ENCODE measurements at regions not wholly inside any gene's neighbourhood (a gene's known extent, or its start where the extent isn't known, plus 50 kb on each side); places are given as distances from the start of the nearest gene placed in this dataset.

DNA sequence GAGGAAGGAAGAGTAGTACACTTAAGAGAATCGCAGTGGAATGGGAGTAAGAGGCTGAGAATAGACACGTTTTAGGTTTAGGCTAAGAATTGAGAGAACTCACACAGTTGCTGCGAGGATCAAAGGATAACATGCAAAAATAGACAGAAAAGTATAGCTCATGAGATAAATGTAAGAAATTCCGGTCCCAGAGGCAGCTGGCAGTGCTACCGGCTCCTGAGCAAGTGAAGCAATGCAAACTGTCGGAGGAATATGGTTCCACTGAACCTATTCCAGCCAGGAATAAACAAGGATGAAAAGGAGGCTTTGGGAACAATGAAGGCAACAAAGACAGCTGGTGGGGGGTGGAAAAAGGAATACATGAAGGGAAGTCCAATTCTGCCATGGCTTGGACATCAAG lies 191.8 kb downstream of the QDPR start:
- TF ChIP-seq, protein P1, sequence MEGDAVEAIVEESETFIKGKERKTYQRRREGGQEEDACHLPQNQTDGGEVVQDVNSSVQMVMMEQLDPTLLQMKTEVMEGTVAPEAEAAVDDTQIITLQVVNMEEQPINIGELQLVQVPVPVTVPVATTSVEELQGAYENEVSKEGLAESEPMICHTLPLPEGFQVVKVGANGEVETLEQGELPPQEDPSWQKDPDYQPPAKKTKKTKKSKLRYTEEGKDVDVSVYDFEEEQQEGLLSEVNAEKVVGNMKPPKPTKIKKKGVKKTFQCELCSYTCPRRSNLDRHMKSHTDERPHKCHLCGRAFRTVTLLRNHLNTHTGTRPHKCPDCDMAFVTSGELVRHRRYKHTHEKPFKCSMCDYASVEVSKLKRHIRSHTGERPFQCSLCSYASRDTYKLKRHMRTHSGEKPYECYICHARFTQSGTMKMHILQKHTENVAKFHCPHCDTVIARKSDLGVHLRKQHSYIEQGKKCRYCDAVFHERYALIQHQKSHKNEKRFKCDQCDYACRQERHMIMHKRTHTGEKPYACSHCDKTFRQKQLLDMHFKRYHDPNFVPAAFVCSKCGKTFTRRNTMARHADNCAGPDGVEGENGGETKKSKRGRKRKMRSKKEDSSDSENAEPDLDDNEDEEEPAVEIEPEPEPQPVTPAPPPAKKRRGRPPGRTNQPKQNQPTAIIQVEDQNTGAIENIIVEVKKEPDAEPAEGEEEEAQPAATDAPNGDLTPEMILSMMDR (conservative IDR thresholded peaks at IDR 0.05; ENCODE audit: low read length), result no peak
- TF ChIP-seq EZH2phosphoT487 (IDR thresholded peaks at IDR 0.05; ENCODE audit: borderline replicate concordance), result no peak

Measured in Loucy (cell line).